WTC11 (cell line): ENCODE measurements at regions not wholly inside any gene's neighbourhood (a gene's known extent, or its start where the extent isn't known, plus 50 kb on each side); places are given as distances from the start of the nearest gene placed in this dataset.

Experiments
- CREB1 ChIP-seq: sonication (generic); formaldehyde crosslinking; IDR thresholded peaks from 2 replicates; pipeline ENCODE4 v1.8.0; 2023; ENCODE audit warnings: mild to moderate bottlenecking, missing genetic modification reagents
- E2F4 ChIP-seq: sonication (generic); formaldehyde crosslinking; IDR thresholded peaks from 2 replicates; pipeline ENCODE4 v1.8.1; 2022; ENCODE audit warnings: low read depth, mild to moderate bottlenecking, moderate library complexity, missing genetic modification reagents, borderline replicate concordance
- TEAD1 ChIP-seq: sonication (generic); formaldehyde crosslinking; IDR thresholded peaks from 2 replicates; pipeline ENCODE4 v1.8.0; 2022; ENCODE audit warnings: mild to moderate bottlenecking, missing genetic modification reagents
- TF ChIP-seq, protein P1 (sequence below): fragments of 200-600 bp; IDR thresholded peaks from 2 replicates; pipeline ENCODE4 v1.8.0; 2022; ENCODE audit warnings: antibody characterized with exemption
- TF ChIP-seq, protein P2 (sequence below): sonication (generic); formaldehyde crosslinking; conservative IDR thresholded peaks from 2 replicates; pipeline ENCODE4 v1.8.1; 2022; ENCODE audit warnings: mild to moderate bottlenecking, missing genetic modification reagents

DNA sequence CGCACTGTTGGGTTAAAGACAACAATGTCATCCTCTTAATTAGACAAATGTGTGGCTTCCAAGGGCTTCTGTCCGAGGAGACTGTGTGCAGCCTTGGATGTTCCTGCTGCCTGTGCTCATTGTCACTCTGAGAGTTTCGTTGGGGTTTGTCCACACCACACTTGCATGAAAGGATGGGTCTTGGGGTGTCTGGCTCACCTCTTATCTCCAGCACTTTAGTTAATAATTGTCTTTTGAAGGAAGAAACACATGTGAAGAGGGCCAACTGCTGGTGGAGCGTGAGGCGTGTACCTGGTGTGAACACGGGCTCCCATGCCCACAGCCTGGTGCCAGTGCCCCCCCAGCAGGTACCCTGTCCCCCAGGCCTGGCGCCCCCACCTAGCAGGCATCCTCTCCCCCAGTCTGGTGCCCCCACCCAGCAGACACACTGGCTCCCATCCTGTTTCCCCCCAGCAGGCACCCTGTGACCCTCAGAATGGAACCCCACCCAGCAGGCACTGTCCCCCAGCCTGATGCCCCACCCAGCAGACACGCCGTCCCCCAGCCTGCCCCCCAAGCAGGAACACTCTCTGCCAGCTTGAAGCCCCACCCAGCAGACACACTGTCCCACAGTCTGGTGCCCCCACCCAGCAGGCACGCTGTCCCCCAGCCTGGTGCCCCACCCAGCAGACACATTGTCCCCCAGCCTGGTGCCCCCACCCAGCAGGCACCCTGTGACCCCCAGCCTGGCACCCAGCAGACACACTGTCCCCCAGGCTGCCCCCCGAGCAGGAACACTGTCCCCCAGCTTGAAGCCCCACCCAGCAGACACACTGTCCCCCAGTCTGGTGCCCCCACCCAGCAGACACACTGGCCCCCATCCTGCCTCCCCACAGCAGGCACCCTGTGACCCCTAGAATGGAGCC is 96.3 kb upstream of the TMEM18 start:
- TF ChIP-seq, protein P1, sequence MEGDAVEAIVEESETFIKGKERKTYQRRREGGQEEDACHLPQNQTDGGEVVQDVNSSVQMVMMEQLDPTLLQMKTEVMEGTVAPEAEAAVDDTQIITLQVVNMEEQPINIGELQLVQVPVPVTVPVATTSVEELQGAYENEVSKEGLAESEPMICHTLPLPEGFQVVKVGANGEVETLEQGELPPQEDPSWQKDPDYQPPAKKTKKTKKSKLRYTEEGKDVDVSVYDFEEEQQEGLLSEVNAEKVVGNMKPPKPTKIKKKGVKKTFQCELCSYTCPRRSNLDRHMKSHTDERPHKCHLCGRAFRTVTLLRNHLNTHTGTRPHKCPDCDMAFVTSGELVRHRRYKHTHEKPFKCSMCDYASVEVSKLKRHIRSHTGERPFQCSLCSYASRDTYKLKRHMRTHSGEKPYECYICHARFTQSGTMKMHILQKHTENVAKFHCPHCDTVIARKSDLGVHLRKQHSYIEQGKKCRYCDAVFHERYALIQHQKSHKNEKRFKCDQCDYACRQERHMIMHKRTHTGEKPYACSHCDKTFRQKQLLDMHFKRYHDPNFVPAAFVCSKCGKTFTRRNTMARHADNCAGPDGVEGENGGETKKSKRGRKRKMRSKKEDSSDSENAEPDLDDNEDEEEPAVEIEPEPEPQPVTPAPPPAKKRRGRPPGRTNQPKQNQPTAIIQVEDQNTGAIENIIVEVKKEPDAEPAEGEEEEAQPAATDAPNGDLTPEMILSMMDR = no peak
- TF ChIP-seq CREB1 (CRISPR knock-in tag) (no peak), E2F4 (CRISPR knock-in tag) (no peak), TEAD1 (no peak)
- TF ChIP-seq, protein P2, sequence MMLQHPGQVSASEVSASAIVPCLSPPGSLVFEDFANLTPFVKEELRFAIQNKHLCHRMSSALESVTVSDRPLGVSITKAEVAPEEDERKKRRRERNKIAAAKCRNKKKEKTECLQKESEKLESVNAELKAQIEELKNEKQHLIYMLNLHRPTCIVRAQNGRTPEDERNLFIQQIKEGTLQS (CRISPR knock-in tag) = no peak
